Activated CD8-positive, alpha-beta T cell treated with anti-CD3 and anti-CD28 coated beads for 36 hours (primary cell): ENCODE measurements at regions not wholly inside any gene's neighbourhood (a gene's known extent, or its start where the extent isn't known, plus 50 kb on each side); places are given as distances from the start of the nearest gene placed in this dataset.

ENCODE experiments used
- ATAC-seq: fragments of 200-7000 bp; cut with Tn5 transposase; one replicate; pipeline ENCODE4 v1.10.0; 2021; ENCODE audit warnings: mild to moderate bottlenecking, moderate library complexity
- CTCF ChIA-PET: fragments of 350-600 bp; sonication (Branson Sonifier 250); formaldehyde crosslinking; loops from one replicate; lab custom pipeline; 2021; ENCODE audit warnings: antibody characterized with exemption; lab: Charles Lee
- POLR2A ChIA-PET: fragments of 350-600 bp; sonication (Branson Sonifier 250); formaldehyde crosslinking; loops from one replicate; lab custom pipeline; 2021; ENCODE audit warnings: antibody characterized with exemption; lab: Charles Lee
- DNase-seq: peaks from one replicate; pipeline ENCODE4 v3.0.0-alpha.2; 2020
- H3K27ac Mint-ChIP-seq: one replicate; pipeline ENCODE4 v1.8.0; 2021; ENCODE audit warnings: mild to moderate bottlenecking, mixed read lengths
- H3K27me3 Mint-ChIP-seq: one replicate; pipeline ENCODE4 v1.8.0; 2021; ENCODE audit warnings: mixed read lengths
- H3K36me3 Mint-ChIP-seq: one replicate; pipeline ENCODE4 v1.8.0; 2021; ENCODE audit warnings: low read depth, mixed read lengths
- H3K4me1 Mint-ChIP-seq: one replicate; pipeline ENCODE4 v1.8.0; 2021; ENCODE audit warnings: low read depth, mixed read lengths
- H3K4me3 Mint-ChIP-seq: one replicate; pipeline ENCODE4 v1.8.0; 2021; ENCODE audit warnings: mild to moderate bottlenecking, moderate library complexity, mixed read lengths
- H3K9me3 Mint-ChIP-seq: one replicate; pipeline ENCODE4 v1.8.0; 2021; ENCODE audit warnings: mixed read lengths
- intact Hi-C: fragments of 100-400 bp; cut with micrococcal nuclease; formaldehyde crosslinking; loops from one replicate; pipeline ENCODE4 v1.10.0; 2022
- TF ChIP-seq, protein P1 (sequence below): fragments of 200-600 bp; IDR thresholded peaks from one replicate; pipeline ENCODE4 v1.8.0; 2022; ENCODE audit warnings: antibody characterized with exemption, mild to moderate bottlenecking

DNA sequence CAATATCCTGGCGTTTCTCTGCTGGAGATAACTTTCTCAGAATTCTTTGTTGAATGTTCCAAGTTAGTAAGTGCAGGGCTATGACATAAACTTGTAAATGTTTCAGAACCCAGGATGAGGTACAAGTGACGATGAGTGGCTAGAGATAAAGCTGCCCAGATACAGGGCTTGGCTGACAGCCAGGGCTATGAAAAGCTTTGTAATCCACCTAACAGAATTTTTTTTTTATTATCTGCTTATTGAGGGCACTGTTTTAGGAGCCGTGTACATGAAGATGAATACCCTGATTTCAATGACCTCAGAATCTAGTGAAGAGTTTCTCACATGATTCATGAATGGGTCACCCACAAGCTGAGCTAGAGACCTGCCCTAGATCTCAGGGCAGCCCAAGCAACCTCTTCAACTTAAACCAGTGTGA lies 431.4 kb downstream of the DIPK2A start:
- intact Hi-C loops = no loop called here
- CTCF ChIA-PET = interaction anchor here (0.7 kb wide), 1 partner anchor 135 kb away, joined by 4 read pairs; no protein-coding TSS in a partner anchor
- H3K27me3 Mint-ChIP-seq = no peaks in the 10 kb centered on the region
- H3K9me3 Mint-ChIP-seq = peaks cover 12% of the 10 kb centered on the region
- POLR2A ChIA-PET = no interaction called here
- H3K36me3 Mint-ChIP-seq = no peaks in the 10 kb centered on the region
- H3K27ac Mint-ChIP-seq = no peak overlapping the region
- TF ChIP-seq, protein P1, sequence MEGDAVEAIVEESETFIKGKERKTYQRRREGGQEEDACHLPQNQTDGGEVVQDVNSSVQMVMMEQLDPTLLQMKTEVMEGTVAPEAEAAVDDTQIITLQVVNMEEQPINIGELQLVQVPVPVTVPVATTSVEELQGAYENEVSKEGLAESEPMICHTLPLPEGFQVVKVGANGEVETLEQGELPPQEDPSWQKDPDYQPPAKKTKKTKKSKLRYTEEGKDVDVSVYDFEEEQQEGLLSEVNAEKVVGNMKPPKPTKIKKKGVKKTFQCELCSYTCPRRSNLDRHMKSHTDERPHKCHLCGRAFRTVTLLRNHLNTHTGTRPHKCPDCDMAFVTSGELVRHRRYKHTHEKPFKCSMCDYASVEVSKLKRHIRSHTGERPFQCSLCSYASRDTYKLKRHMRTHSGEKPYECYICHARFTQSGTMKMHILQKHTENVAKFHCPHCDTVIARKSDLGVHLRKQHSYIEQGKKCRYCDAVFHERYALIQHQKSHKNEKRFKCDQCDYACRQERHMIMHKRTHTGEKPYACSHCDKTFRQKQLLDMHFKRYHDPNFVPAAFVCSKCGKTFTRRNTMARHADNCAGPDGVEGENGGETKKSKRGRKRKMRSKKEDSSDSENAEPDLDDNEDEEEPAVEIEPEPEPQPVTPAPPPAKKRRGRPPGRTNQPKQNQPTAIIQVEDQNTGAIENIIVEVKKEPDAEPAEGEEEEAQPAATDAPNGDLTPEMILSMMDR = no peak
- DNase-seq = no peak
- ATAC-seq = no peak
- no peaks in the 10 kb centered on the region for H3K4me1 Mint-ChIP-seq
- H3K4me3 Mint-ChIP-seq = no peak overlapping the region

DNA sequence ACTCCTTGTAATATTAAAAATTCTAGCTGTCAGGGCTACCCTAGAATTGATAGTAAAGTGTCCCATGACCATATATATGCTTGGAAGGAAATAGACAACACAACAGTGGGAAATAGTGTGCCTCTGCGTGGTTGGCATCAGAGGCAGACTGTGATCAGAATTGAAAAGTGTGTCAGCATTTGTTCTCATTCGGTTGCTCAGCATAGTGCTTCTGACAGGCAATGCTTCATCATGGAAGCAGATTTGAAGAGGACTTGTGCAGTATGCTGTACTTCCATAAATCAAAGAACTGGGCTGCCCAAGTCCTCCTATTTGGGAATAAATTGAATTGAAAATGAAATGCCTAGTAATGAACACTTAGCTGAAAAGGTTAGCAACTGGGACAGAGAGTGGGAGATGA lies 435.7 kb downstream of the DIPK2A start:
- Mint-ChIP-seq H3K4me1 (no peaks in the 10 kb centered on the region), H3K27me3 (no peaks in the 10 kb centered on the region), H3K4me3 (no peak overlapping the region), H3K36me3 (no peaks in the 10 kb centered on the region), H3K27ac (no peak overlapping the region), H3K9me3 (peaks cover 3% of the 10 kb centered on the region)
- TF ChIP-seq, protein P1 = no peak
- ChIA-PET CTCF (no interaction called here), POLR2A (no interaction called here)
- intact Hi-C loops = no loop called here
- ATAC-seq (no peak), DNase-seq (no peak)

DNA sequence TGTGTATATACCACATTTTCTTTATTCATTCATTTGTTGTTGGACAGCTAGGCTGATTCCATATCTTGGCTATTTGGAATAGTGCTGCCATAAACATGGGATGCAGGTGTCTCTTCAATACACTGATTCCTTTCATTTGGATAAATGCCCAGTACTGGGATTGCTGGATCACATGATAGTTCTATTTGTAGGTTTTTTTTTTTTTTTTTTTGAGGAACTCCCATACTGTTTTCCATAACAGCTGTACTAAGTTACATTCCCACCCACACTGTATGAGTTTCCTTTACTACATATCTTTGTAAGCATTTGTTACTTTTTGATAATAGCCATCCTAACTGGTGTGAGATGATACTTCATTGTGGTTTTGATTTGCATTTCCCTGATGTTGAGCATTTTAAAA lies 437.7 kb downstream of the DIPK2A start:
- no peak overlapping the region for H3K4me3 Mint-ChIP-seq
- ATAC-seq (no peak), DNase-seq (no peak)
- POLR2A ChIA-PET = no interaction called here
- CTCF ChIA-PET = no interaction called here
- no peak overlapping the region for H3K27ac Mint-ChIP-seq
- intact Hi-C loops = no loop called here
- peaks cover 3% of the 10 kb centered on the region for H3K9me3 Mint-ChIP-seq
- no peaks in the 10 kb centered on the region for H3K27me3 Mint-ChIP-seq
- H3K4me1 Mint-ChIP-seq = no peaks in the 10 kb centered on the region
- TF ChIP-seq, protein P1 = no peak
- no peaks in the 10 kb centered on the region for H3K36me3 Mint-ChIP-seq

DNA sequence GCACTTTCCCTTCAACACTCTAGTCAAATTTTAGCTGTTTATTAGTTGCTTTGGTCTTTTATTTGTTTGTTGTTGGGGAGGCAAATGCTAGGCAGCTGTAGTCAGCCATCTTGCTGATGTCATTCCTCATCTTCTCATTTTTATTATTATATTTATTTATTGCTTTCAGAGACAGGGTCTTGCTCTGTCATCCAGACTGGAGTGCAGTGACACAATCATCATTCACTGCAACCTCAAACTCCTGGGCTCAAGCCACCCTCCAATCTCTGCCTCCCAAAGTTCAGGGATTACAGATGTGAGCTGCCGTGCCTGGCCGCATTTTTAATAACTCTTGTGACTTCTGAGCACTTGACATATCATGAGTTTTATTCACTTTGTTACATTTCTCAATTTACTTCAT lies 441.4 kb downstream of the DIPK2A start:
- H3K9me3 Mint-ChIP-seq = peaks cover 5% of the 10 kb centered on the region
- TF ChIP-seq, protein P1 = no peak
- DNase-seq = no peak
- POLR2A ChIA-PET = no interaction called here
- H3K27ac Mint-ChIP-seq = no peak overlapping the region
- no peak overlapping the region for H3K4me3 Mint-ChIP-seq
- no peaks in the 10 kb centered on the region for H3K27me3 Mint-ChIP-seq
- H3K4me1 Mint-ChIP-seq = no peaks in the 10 kb centered on the region
- no peak for ATAC-seq
- CTCF ChIA-PET = no interaction called here
- intact Hi-C loops = no loop called here
- no peaks in the 10 kb centered on the region for H3K36me3 Mint-ChIP-seq

DNA sequence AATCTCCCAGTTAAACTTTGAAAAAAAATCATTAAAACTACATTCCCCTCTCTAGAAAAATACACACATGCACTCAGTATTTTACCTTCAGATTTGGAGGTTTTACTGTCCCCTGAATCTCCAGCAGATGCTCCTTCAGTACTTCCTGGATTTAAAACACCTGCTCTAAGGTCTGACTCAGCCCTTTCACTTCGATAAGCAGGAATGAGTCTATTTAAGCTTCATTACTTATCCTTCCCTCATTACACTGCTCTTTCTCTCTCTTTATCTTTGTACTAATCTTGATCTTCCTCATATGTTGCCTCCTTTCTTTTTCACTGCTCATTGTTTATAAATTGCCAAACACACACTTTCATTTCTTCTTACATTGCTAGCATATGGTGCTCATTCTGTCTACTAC lies 443.9 kb downstream of the DIPK2A start:
- Mint-ChIP-seq H3K4me1 (no peaks in the 10 kb centered on the region), H3K36me3 (no peaks in the 10 kb centered on the region), H3K4me3 (no peak overlapping the region), H3K27me3 (no peaks in the 10 kb centered on the region), H3K27ac (no peak overlapping the region), H3K9me3 (peaks cover 5% of the 10 kb centered on the region)
- intact Hi-C loops = no loop called here
- TF ChIP-seq, protein P1 = no peak
- DNase-seq (no peak), ATAC-seq (no peak)
- ChIA-PET POLR2A (no interaction called here), CTCF (no interaction called here)
